ENCODE measurements at regions not wholly inside any gene's neighbourhood (a gene's known extent, or its start where the extent isn't known, plus 50 kb on each side); places are given as distances from the start of the nearest gene placed in this dataset.

DNA sequence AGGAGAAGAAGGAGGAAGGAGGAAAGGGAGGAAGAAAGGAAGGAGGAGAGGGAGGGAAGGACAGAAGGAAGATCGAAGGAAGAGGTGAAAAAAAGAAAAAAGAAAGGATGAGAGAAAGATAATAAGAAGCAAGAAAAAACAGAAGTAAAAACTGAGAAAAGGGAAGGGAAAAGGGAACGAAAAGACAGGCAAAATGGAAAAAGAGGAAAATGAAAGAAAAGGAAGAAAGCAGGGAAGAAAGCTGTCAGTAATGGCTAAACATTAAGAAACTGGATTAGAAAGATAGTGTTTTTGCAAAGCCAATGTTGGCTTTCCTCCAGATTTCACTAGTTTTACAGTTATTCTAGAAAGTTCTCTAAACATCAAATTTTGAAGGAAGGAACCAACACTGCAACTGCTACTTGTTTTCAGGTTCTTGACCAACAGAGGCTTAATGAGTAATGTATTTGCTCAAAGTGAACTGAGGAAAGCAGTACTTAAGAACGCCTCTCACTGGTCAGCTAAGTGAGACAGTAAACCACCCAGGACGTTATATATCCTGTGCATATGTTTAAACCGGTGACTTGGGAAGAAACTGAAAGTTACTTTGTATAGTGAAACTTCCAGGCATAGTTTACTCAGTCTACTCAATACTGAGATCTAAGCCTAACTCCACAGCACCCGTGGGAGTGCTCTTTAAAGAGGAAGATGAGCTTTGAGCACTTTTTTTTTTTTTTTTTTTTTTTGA lies 286.2 kb upstream of the TRIB2 start:
- peaks cover 31% of the 10 kb centered on the region for H3K4me1 ChIP-seq (ENCODE audit: insufficient read depth, low read length)

DNA sequence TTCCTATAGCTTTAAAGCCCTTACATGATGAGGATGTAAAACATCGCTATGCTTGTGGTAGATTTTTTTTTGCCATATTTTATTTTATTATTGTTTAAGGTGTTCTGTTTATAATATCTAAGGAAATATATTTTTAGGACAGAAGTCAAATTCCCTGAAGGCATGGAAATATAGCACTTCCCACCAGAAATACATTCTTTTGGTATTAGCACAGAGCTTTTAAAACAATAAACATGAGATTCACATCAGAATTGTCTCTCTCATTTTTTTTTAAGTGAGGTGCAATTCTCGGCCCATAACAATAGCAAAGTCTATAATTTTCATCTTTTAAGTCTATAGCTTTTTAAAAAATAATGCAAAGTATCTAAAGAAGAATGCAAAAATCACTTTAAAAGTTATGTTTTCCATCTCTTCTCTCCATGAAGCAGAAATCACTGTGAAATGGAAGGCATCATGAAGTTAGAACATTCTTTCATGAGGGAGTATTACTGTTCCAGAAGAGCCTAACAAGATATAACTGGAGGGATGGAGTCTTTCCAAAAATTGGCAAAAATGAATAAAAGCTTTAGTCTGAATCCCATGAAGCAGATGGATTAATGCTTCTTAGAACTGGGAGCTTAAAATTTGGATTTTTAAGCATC lies 283.6 kb upstream of the TRIB2 start:
- H3K9ac ChIP-seq (ENCODE audit: low read depth, low read length), result no peak overlapping the region
- no peaks in the 10 kb centered on the region for H3K9me3 ChIP-seq (ENCODE audit: control insufficient read depth, insufficient read depth, low read length)
- H3K36me3 ChIP-seq (ENCODE audit: insufficient read depth, low read length), result no peaks in the 10 kb centered on the region
- H3K4me1 ChIP-seq (ENCODE audit: insufficient read depth, low read length), result peaks cover 24% of the 10 kb centered on the region

More for the DNA sequence above, 286.2 kb upstream of the TRIB2 start:
- Histone ChIP-seq H3K9ac (ENCODE audit: low read depth, low read length) (no peak overlapping the region), H3K9me3 (ENCODE audit: control insufficient read depth, insufficient read depth, low read length) (no peaks in the 10 kb centered on the region), H3K36me3 (ENCODE audit: insufficient read depth, low read length) (no peaks in the 10 kb centered on the region)

DNA sequence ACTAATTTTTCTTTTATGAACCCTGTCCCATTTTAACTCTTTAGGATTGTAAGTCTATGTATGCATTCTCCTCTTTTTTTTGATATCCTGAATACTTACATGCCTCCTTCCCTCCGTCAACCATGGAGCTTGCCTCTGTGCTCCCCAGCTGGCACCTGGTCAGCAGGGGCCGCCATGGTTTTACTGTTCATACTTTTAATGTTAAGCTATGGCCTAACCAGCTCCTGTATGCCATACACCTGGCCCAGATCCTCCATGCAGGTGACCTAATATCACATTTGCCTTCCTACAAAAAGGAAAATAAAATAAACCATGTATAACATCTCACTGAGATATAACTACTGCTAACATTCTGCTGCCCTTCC lies 283.1 kb upstream of the TRIB2 start:
- Histone ChIP-seq H3K9ac (ENCODE audit: low read depth, low read length) (no peak overlapping the region), H3K9me3 (ENCODE audit: control insufficient read depth, insufficient read depth, low read length) (no peaks in the 10 kb centered on the region), H3K4me1 (ENCODE audit: insufficient read depth, low read length) (peaks cover 19% of the 10 kb centered on the region), H3K36me3 (ENCODE audit: insufficient read depth, low read length) (no peaks in the 10 kb centered on the region)

DNA sequence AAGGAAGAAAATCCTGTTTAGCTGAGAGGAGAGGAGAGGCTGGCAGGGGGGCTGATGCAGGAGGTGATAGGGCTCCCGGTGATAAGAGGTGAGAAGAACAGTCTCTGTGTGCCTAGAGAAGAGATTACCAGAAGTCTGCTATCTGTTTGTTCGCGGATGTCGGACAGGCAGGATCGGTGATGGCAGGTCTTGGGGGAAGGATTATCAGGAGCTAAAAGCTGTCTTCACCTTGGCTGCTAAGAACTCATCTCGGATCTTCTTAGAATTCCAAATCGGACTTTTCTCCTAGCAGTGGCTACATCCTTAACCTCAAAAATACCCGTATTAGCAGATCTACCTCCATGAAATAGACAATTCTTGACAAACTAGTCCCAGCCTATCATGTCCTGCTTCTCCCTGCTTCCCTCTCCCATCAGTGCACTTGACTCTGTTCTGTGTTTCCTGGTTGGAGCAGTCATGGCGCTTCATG lies 282.1 kb upstream of the TRIB2 start:
- Histone ChIP-seq H3K4me1 (ENCODE audit: insufficient read depth, low read length) (peaks cover 9% of the 10 kb centered on the region), H3K36me3 (ENCODE audit: insufficient read depth, low read length) (no peaks in the 10 kb centered on the region), H3K9ac (ENCODE audit: low read depth, low read length) (no peak overlapping the region), H3K9me3 (ENCODE audit: control insufficient read depth, insufficient read depth, low read length) (no peaks in the 10 kb centered on the region)

DNA sequence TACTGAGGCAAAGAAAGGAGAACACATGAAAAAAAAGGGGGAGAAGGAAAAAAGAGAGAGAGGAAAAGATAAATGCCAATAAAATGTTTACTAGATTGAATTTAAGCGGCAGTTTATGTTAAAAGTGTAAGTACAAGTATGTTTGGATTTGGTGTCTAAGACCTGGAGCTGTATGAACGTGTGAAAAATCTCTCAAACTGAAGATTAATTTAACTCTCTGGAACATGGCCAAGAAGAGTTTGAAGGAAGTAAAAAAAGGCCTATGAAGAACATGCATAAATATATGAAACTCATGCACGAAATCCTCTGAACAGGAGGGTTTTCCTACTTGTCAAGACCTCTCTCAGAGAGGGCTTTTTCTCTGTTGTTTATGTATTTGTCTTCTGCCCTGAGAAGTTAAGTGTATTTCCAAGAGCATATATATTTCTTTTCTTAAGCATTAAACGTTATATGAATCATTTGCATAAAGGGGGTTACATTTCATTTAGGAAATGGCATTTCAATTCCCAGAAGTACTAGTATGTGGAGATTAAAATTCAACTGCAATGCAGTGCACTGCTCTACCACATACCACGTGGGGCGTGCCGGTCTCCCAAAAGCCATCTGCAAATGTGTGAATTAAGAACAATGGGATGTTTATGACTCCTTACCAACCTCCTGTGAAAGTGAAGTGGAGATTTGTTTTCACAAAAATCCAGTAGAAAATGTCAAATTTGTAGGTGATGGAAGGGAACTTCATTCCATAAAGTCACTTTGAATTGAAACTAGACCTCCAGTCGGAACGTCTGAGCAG lies 281.1 kb upstream of the TRIB2 start:
- H3K9ac ChIP-seq (ENCODE audit: low read depth, low read length), result no peak overlapping the region
- H3K9me3 ChIP-seq (ENCODE audit: control insufficient read depth, insufficient read depth, low read length), result no peaks in the 10 kb centered on the region
- peaks cover 2% of the 10 kb centered on the region; the same call in 1 of the 2 replicates for H3K4me1 ChIP-seq (ENCODE audit: insufficient read depth, low read length)
- H3K36me3 ChIP-seq (ENCODE audit: insufficient read depth, low read length), result no peaks in the 10 kb centered on the region

DNA sequence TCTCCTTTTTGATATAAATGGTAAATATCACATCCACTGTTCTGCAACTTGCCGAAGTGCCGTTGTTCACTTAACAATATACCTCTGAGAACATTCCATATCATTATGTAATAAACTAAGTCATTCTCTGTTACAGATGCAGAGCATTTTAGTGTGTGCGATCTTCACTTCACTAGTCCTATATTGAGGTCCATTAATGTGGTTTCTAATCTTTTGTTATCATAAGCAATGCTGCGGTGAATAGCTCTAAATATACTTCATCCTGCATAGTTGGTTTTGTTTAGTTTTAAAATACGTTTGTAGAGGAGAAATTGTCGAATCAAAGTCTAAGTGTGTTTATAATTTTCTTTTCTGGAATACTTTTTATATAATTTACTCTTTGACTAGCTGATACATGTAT lies 280.3 kb upstream of the TRIB2 start:
- H3K9ac ChIP-seq (ENCODE audit: low read depth, low read length), result no peak overlapping the region
- H3K4me1 ChIP-seq (ENCODE audit: insufficient read depth, low read length), result no peaks in the 10 kb centered on the region
- no peaks in the 10 kb centered on the region for H3K36me3 ChIP-seq (ENCODE audit: insufficient read depth, low read length)
- no peaks in the 10 kb centered on the region for H3K9me3 ChIP-seq (ENCODE audit: control insufficient read depth, insufficient read depth, low read length)

DNA sequence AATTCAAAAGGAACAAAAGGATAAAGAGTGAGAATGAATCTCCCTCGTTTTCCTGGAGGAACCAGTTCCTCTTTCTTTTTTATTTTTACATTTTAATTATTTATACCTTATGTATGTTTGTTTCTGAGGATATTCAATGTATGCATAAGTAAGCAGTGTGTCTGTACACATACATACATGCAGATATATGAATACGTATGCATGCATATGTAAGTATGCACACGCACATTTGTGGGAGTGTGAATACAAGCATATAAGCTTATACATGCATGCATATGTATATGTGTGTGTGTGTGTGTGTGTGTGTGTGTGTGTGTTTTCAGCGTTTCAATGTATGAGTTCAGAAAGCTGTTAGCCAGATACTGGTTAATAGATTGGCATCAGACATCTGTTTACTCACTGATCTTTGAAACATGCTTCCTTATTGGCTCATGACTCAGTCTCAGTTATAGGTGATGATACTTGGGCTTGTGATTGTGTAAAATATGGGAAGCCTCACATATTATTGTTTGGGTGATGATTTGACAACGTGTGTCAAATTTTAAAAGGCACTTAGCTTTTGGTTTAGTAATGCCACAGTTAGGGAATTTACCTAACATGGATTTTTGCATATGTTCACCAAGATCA lies 279.7 kb upstream of the TRIB2 start:
- H3K9me3 ChIP-seq (ENCODE audit: control insufficient read depth, insufficient read depth, low read length), result 0 out of 2 replicates have a peak, but pooled peaks cover 3% of the 10 kb centered on the region
- H3K9ac ChIP-seq (ENCODE audit: low read depth, low read length), result no peak overlapping the region
- no peaks in the 10 kb centered on the region for H3K4me1 ChIP-seq (ENCODE audit: insufficient read depth, low read length)
- no peaks in the 10 kb centered on the region for H3K36me3 ChIP-seq (ENCODE audit: insufficient read depth, low read length)

DNA sequence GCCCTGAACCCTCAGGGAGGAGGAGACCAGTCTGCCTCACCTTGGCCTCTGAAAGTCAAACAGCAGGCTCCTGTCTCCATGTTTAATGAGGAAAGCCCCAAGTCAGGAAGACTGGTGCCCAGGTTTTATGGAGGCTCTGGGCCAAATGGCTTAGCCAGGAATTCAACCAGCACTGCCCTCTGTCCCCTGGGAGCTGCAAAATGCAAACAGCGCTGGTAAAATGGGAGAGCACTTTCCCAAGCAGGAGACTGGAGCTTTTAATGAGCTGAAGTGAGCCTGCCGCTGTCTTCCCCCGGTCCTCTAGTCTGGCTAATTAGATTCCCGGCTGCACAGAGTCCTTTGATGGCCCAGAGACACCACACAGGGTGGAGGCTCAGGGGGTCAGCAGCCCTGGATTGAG lies 276.0 kb upstream of the TRIB2 start:
- H3K9me3 ChIP-seq (ENCODE audit: control insufficient read depth, insufficient read depth, low read length), result peaks cover 8% of the 10 kb centered on the region; the same call in 1 of the 2 replicates
- no peak overlapping the region for H3K9ac ChIP-seq (ENCODE audit: low read depth, low read length)
- no peaks in the 10 kb centered on the region for H3K4me1 ChIP-seq (ENCODE audit: insufficient read depth, low read length)
- no peaks in the 10 kb centered on the region for H3K36me3 ChIP-seq (ENCODE audit: insufficient read depth, low read length)

DNA sequence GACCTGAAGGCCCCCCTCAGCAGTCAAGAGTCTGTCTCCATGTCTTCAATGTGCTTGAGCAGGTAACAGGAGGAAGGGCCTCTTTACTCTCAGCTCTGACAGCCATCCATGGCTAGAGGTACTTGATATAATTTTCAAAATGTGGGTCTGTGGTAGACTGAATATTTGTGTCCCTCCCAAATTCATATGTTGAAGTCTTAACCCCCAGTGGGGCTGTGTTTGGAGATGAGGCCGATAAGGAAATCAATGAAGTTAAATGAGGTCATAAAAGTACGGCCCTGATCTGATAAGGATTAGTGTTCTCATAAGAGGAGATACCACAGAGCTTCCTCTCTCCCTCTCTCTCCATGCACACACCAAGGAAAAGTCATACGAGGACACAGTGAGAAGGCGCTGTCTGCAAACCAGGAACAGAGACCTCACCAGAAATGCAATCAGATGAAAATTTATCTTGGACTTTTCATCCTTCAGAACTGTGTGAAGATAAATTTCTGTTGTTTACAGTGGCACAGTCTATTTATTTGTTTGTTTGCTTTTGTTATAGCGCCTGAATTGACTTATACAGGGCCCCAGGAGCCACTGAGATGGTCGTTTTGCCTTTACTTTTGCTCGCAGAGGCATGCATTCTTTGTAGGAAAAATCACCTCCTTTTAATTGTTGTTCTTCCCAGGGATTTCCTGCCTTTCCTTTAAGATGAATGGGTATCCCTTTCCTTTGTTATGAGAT lies 274.8 kb upstream of the TRIB2 start:
- H3K9ac ChIP-seq (ENCODE audit: low read depth, low read length), result no peak overlapping the region
- H3K9me3 ChIP-seq (ENCODE audit: control insufficient read depth, insufficient read depth, low read length), result peaks cover 8% of the 10 kb centered on the region; the same call in 1 of the 2 replicates
- H3K4me1 ChIP-seq (ENCODE audit: insufficient read depth, low read length), result no peaks in the 10 kb centered on the region
- H3K36me3 ChIP-seq (ENCODE audit: insufficient read depth, low read length), result no peaks in the 10 kb centered on the region

DNA sequence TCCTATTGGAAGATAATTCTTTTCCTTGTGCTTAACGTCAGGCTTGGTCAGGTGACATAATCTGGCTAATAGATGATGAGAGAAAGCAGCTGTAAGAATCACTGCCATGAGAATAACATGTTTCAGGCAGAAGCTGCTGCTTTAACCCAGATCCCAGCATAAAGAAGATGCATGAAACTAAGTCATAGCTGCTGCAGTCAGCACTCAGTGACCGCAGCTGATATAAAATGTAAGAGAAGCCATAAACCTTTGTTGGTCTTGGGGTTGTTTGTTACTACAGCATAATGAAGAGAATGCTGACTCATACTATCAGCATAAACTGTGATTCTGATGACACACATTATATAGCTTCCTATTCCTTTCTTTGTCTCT lies 274.3 kb upstream of the TRIB2 start:
- Histone ChIP-seq H3K9ac (ENCODE audit: low read depth, low read length) (no peak overlapping the region), H3K9me3 (ENCODE audit: control insufficient read depth, insufficient read depth, low read length) (peaks cover 8% of the 10 kb centered on the region; the same call in 1 of the 2 replicates), H3K36me3 (ENCODE audit: insufficient read depth, low read length) (no peaks in the 10 kb centered on the region), H3K4me1 (ENCODE audit: insufficient read depth, low read length) (no peaks in the 10 kb centered on the region)

DNA sequence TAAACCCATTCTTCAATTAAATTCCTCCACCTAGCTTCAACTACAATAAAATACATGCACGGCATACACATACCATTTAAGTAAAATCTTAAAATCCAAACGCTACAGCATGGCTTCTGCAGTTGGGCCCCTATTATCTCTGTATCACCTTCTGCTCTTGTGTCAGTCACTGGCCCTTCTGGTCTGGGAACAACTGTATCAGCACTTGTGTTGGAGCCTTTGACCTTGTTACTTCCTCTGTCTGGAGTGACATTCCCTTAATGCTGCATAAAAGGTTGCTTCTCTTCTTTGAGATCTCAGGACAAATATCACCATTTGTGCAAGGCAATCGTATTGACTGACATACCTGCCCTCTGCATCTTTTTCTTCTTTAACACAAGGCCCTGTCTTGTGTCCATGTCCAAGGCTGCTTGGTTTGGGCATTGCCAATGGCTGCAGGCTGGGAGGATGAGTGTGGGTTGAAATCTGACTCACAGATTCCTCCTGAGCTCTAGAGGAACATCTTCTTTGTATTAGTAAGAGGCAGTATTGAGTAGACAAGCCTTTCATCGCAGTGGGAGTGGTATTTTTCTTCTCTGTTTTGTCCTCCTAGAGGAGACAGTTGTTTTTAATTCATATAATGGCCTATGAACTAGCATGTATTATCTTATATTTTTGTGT lies 267.8 kb upstream of the TRIB2 start:
- no peaks in the 10 kb centered on the region for H3K9me3 ChIP-seq (ENCODE audit: control insufficient read depth, insufficient read depth, low read length)
- no peak overlapping the region for H3K9ac ChIP-seq (ENCODE audit: low read depth, low read length)
- no peaks in the 10 kb centered on the region for H3K4me1 ChIP-seq (ENCODE audit: insufficient read depth, low read length)
- H3K36me3 ChIP-seq (ENCODE audit: insufficient read depth, low read length), result no peaks in the 10 kb centered on the region

DNA sequence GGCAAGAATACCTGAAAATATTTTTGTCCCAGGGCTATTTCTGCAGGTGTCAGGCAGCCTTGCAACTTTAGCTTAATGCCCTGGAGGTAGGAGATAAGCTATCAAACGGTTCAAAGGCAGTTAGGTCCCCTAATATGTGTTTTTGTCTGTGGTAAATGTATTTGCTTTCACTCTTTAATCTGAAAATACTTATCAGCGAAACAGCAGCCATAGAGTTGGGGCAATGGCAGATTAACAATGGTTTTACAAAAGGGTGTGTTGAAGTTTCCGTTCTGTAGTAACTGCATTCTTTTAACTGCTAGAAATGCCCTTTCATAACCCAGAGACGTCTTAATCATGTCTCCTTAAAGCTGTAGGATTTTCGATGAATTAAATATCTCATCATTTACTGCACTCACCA lies 265.0 kb upstream of the TRIB2 start:
- Histone ChIP-seq H3K9me3 (ENCODE audit: control insufficient read depth, insufficient read depth, low read length) (no peaks in the 10 kb centered on the region), H3K36me3 (ENCODE audit: insufficient read depth, low read length) (no peaks in the 10 kb centered on the region), H3K4me1 (ENCODE audit: insufficient read depth, low read length) (peaks cover 5% of the 10 kb centered on the region; the same call in 1 of the 2 replicates), H3K9ac (ENCODE audit: low read depth, low read length) (no peak overlapping the region)

DNA sequence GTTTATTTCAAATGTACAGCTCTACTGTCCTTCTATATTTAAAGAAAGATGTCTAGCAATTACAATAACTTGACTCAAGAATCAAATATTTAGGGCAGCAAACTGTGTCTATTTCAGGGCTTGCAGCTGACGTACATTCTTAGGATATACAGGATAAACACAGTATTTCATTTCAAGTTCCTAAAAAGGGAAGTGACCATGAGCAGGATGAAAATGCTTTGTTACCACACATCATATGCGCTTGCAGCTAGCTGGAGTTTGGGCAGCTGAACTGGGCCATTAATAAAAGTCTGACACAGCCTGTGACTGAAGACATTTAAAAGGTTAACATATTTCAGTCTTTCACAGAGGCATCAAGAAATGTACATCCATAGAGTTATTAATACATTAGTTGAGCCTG lies 264.6 kb upstream of the TRIB2 start:
- peaks cover 7% of the 10 kb centered on the region; the same call in 1 of the 2 replicates for H3K4me1 ChIP-seq (ENCODE audit: insufficient read depth, low read length)
- H3K9me3 ChIP-seq (ENCODE audit: control insufficient read depth, insufficient read depth, low read length), result no peaks in the 10 kb centered on the region
- H3K36me3 ChIP-seq (ENCODE audit: insufficient read depth, low read length), result no peaks in the 10 kb centered on the region
- no peak overlapping the region for H3K9ac ChIP-seq (ENCODE audit: low read depth, low read length)
